NCI-H460 (cell line): ENCODE measurements at regions not wholly inside any gene's neighbourhood (a gene's known extent, or its start where the extent isn't known, plus 50 kb on each side); places are given as distances from the start of the nearest gene placed in this dataset.

Source experiments
- DNase-seq: peaks from one replicate; pipeline ENCODE4 v3.0.0-alpha.2; 2016; ENCODE audit warnings: low read depth; ENCODE audit errors: extremely low read depth

DNA sequence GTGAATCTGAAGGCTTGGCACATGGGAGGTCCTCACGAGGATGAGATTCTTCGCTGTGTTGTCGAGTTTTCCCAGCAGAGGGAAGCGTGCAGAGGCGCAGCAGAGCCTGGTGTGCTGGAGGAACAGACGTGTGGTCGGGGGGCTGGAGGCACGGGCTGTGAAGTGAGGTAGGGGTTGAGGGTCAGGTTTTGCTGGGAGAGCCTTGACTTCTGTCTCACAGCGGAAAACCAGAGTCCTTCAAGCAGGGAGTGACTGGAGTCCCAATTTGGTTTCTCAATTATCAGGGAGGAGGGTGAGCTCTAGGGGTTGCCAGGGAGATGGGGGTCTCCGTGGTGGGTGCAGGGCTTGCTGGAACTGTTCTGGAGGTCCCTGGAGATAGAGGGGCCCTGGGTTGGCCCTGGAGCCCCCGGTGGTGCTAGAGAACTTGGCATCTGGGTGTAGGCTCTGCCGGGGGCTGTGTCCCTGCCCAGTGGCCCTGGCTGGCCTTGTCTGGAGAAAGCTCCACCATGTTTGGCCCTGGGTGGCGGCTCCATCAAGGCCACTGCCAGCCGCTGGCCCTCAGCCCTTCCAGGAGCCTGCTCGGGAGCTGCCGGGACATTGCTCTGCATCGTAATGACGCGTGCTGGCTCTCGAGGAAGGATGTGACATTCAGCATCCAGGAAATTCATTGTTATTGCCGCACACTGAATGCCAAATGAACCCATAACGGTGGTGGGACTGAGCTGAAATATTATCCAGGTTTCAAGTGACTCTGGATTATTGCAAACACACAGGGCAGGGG is 215.7 kb downstream of the KIF26A start:
- DNase-seq: no peak

DNA sequence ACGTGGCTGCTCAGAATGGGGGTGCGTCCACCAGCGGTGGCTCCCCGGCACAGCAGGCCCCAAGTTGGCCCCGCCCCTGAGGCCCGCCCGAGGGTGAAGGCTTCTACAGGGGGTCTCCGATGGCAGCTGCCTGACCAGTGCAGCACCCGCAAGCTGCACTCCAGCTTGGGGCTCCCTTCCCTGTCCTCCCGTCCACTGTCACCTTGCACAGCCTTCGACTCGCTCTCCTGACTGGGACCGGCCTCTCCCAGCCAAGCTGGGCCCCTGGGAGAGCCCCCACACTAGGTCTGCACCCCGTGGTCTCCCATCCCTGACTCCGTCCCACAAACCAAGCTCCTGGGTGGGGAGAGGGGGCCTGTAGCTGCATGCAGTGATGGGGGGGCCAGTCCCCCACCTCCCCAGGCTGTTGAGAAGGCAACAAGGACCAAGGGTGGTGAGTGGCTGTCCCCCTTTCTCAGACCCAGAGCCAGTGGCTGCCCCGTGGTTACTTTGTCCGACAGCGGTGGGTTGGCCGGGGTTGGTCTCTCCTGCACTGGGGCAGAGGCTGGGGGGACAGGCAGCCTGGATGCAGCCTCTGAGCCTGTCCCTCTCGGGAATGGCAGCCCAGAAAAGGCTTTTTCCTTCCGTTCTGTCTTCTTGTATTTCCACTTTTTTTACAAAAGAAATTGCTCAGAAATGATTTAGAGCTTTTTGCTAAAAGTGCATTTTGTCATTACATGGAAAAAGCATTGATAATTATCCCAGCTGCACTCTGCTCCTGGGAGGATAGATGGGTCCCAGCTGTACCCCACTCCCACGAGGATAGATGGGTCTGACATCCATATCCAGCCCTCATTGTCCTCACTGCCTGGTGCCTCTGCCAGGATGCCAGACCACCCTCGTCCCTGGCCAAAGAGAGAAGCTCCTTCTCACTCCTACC is 217.0 kb downstream of the KIF26A start:
- DNase-seq: no peak

DNA sequence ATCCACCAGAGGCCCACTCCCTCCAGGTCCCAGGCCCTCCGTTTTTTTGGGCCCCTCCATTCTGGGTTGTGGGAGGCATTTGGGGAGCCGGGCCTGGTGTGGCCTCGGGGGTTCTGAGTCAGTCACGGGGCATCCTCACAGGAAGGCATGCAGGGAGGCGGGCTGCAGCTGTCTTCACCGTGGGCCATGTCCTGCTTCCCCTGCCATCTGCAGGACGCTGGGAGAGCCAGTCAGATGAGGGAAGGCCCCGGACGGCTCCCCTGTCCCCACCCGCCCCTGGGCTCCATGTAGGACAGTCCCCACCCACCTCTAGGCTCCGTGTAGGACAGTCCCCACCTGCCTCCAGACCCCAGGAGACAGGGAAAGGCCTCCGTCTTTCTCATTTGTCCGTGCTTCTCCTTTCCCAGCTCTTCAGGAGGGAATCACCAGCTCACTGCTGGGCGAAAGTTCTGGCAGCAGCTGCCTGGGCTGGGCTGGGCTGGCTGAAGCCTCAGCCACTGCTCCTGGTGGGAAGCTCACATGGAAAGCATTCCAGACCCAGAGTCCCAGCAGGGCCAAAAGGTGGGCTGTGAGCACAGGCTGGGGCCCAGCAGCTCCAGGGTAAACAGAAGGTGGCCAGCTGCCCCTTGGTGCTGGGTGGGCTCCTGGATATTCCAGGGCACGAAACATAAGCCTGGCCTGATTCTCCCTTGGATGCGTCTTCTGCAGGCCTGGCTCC is 217.8 kb downstream of the KIF26A start:
- DNase-seq: no peak

DNA sequence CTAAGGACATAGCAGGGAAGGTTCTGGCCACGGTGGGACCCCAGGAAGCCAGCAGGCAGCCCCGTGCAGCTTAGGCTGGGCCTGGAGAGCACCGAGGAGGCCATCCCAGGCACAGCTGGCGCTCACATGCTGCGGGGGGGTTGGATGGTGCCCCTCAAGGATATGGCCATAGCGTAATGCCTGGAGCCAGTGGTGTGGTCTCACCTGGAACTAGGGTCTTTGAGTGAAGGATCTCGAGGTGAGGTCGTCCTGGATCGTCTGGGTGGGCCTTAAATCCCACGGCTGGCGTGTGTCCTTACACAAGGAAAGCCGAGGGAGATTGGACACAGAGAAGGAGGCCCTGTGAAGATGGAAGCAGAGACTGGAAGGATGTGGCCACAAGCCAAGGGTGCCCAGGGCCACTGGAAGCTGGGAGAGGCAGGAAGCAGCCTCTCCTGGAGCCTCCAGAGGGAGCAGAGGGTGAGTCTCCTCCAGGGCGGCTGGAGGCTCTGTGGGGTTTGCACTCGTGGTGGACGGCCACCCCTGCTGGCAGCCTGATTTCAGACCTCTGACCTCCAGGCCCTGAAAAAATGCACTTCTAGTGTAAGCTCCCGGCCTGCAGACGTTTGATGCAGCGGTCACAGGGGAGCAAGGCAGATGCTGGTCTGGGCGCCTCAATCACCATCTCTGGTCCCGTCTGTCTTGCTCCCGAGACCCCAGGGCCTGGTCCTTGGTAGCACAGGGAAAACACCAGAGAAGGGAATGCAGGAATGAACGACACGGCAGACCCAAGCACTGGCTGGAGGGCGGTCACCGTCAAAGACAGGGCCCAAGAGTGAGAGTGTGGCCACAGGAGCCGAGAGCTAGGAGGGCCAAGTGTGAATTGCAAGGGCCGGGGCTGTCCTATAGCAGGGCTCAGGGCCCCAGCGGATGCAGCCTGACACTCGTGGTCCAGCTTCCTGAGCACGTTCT is 218.6 kb downstream of the KIF26A start:
- no peak for DNase-seq

DNA sequence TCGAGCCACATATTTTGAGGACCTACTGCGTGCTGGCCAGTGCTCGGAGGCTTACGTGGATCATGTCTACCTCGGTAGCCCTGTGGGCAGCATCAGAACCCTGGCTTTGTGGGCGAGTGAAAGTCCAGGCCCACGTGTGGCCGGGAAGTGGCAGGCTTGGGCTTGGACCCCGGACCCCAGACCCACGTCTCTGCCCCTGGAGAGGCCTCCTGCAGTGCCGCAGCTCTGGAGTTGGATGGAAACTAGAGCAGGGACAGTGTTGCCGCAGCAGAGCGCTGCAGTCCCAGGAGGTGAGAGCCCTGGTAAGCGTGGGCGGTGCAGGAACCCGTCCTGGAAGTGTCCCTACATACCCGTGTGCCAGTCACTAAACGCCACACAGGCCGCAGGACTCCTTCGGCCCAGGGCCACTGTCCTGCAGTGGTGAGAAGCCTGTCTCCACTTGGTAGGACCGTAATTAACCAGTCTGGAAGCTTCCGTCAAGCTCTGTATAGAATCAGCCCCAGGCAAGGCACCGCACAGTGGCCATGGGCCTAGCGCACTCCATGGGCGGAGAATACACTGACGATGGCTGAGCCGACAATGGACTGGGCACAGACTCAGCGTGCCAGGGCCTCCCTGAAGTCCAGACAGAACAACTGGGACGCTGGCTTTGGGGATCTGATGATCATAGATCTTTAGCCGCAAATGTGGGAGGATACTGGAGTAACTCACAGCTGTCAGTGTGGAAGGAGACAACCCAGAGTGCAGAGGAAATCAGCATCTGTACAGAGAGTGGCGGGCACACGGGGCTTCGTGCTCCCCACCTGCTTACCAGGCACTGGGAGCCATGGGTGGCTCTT is 219.5 kb downstream of the KIF26A start:
- DNase-seq: no peak

DNA sequence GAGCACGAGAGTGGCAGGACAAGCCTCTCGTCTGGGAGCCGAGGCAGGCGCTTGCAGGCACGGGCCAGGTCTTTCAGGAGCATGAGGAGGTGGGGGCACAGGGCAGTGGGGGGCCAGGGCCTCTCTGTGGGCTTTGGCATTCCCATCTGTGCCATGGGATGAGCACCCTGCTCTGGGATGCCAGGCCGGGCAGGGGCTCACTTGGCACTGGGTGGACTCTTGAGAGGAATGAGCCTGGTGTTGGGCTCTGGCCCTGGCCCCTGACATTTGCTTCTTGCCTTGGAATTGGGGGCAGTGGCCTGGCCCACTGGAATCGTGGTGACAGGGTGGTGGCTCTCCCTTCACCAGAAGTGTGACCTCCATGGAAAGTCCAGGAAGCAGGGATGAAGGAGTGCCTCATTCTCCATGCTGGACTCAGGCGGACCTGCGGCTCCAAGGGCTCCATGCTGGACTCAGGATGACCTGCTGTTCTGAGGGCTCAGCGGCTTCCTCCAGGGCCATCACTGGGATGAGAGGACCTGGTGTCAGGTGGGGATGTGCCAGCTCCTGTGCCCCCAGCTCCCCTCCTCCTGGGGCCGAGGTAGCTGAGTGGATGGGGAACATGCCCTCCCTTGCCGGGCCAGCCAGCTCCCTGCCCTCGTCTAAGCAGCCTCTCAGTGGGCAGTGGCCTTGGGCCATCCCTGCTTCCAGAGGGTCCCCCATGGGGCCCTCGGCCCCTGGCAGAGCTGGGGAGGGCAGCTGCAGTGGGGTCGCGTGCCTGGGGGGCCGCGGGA is 220.3 kb downstream of the KIF26A start:
- DNase-seq: no peak

DNA sequence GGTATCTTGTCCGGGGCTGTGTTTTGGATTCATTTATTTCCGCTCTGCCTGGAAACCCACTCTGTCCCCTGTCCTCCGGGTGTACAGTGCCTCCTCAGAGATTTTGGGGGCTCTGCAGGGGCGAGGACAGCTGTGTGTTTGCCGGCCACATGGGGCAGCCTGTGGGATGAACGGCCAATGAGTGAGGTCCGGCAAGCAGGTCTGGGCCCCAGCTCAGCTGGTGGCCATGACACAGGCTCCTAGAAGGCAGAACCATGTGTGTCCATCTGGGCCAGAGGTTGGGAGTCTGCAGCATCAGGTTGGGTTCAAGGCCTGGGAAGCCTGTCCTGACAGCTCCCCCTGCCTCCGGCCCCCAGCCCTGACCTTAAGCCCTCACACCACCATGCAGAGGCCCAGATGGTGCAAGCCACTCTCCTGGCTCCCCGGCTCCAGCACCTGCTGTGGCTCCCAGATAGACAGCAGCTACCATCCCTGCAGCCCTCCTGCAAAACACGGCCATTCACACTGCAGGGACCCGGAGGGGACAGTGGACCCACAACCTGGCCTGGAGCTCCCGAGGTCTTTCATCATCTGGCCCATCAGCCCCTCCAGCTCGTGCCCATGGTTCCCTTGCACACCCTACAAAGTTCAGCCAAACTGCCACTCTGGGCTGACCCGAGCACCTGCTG is 220.1 kb upstream of the C14orf180 start:
- no peak for DNase-seq

DNA sequence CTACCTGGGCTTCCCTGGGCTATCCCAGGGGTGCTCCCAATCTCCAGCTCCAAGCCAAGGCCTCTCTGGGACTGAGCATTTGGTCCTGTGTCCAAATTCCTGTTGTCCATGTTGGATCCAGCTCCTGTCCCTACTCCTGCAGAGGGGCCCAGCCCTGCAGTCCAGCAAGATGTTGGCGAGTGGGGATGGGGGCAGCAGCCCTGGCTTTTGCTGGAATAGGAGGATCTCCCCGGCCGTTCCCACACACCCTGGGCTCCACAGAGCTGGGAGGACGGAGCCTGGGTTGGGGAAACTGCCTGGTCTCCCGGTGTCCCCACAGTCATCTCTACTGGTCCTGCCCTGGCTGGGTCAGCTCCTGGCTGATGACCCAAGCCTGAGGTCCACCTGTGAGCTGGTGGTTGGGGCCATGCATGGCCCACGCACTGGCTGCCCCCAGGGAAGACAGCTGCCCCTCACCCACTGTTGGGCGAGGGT is 219.6 kb upstream of the C14orf180 start:
- DNase-seq: no peak

DNA sequence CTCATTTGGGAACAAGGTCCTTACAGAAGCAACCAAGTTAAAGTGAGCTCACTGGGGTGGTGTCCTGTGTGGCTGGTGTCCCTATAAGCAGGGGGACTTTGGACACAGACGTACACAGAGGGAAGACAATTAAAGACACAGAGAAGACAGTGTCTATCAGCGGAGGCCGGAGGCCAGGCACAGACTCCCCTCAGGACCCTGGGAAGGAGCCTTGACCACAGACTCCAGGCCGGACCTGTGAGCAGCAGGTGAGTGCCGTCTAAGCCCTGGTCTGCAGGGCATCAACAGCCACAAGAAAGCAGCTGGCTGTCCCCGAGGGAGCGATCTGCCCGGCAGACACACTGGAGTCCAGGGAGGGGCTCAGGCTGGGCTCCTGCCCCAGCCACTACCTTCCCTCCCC is 219.1 kb upstream of the C14orf180 start:
- no peak for DNase-seq

DNA sequence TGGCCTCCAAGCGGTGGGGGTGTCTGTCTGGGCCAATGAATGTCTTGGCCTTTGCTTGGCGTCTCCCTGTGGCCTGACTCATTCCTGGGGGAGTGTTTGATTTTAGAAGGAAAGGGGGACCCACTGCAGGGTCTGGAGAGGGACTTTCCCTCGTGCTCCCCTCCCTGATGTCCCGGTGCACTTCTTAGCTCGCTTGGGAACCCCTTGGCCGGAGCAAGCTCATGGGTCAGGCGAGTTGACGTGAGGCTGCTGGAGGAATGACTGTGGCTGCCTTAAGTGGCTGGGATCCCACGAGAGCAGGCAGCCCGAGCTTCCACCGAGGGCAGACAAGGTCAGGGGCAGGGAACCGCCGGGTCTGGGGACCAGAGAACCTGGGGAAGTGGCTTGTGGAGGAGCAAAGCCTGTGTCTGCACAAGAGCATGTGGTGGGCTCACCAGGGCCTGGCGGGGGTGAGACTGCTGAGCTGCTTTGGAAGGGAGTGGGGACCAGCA is 218.4 kb upstream of the C14orf180 start:
- DNase-seq: no peak

DNA sequence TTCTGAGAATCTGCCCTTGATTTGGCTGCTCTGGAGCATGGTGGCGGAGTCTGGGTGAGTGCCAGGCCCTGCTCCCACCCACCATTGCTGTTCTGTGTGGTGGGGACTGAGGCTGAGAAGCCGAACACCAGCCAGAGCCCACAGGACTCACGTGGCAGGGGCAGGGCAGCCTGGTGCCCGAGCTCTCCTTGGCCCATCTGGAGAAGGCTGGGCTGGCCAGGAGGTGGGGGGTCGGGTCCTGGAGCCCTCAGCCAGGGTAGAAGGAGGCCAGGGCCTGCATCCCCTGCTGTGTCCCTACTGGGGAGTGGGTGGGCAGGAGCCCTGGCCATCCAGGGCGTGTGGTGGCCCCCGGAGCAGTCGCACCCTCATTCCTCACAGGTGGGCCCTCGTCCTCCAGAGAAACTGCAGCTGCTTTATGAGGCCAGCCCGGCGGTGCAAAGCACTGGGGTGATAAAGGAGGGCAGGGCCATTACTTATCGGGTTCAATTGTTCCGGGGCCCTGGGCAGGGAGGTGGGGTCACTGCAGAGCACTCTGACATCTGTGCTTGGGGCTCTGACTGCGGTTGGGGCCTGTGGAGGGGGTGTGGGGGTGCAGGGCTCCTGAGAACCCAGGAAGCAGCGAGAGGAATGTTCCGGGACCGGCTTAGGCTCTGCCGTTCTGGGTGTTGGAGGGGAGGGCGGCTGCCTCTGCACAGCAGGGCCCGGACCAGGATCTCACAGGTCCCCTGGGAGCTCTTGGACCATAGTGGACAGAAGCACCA is 217.5 kb upstream of the C14orf180 start:
- no peak for DNase-seq

DNA sequence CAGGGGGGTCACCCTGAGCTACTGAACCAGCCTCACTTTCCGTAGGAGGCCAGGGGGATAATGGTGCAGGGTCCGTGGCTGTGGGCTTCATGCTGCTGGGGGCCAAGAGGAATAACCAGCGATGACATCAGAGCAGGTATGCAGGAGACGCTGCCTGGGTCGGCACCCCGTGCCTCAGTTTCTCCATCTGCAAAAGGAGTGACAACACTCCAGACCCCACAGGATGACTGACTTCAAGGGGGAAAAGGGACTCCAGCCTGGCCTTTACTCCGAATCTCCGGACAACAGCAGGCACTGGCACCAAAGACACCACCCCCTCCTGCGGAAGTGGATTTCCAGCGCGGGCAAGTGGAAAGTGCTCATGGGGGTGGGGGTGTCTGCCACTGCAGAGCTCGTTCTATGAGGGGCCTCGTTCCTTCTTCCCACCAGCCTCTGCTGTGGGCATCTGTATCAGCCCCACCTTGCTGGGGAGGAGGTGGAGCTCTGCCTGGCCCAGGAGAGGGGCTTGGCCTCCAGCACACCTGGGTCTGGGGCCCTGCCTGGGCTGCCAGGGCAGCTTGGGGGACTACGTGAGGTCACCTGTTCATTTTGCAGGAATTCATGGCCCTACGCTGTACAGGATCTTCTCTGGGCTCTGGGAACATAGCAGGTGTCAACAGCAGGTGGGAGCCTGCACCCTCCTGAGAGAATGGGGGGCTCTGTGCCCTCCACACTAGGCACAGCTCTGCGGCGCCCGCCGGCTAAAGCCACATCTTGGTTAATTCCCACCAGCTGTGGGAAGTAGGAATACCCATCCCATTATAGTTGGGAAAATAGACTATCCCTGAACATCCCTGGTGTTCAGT is 216.6 kb upstream of the C14orf180 start:
- DNase-seq: no peak

DNA sequence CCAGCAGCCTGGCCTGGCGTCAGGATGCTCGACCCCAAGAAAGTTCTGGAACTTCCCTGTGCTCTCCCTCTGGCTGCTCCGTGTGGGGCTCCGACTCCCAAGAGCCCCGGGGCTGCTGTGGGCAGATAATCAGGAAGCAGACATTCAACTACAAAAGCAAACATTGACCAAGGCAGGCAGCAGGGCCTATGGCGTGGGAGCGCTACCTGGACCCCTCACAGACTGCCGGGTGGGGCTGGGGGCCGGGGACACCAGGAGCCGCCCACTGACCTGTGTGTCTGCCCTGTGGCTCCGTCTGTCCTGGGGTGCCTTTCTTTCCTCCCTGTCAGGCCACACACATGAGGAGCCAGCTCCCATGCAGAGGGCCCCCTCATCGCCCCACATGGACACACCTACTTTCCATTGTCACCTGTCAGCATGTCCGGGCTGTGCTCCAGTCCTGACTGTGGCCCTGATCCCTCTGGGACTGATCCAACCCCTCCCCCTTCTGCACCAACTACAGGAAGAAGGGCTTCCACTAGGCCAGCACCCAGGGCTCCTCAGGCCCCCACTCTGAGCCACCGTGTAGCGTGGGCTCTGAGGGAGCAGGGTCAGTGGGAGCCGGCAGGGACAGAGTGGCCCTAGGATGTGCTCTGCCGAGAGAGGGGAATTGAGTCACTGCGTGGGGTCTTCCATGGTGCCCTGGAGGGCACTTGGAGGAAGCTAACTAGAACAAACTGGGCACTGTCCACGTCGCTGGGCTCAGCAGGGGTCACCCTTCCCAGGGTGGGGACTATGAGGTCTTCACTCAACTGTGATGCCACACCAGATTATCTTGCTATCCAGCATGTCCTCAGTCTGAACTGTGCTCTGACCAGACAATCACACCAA is 215.4 kb upstream of the C14orf180 start:
- no peak for DNase-seq

DNA sequence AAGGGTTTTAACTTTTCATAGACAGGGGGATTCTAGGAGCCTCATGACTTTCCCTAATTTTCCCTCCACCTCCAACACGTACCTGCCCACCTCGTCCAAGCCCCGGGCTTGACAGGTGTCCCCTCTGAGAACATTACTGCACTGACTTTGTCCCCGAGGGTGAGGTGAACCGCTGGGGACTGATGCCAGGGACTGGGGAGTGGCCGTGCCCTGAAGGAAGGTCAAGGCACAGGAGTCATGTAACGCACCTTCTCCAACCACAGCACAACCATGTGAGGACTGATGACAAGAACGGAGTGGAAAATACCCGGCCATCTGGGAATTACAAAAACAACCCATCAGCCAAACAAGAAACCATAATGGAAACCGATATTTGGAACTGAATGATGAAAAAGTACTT is 214.7 kb upstream of the C14orf180 start:
- no peak for DNase-seq
